Breast epithelium (tissue), 4 donors: ENCODE measurements at regions not wholly inside any gene's neighbourhood (a gene's known extent, or its start where the extent isn't known, plus 50 kb on each side); places are given as distances from the start of the nearest gene placed in this dataset.

Source experiments
- DNase-seq, 2 donors: peaks; one replicate each; pipeline ENCODE4 v3.0.0-alpha.2; 2019; ENCODE audit warnings: low spot score in 2 of 2
- H3K27ac ChIP-seq, 2 donors: fragments of 200-600 bp; sonication (generic) in 1 of 2; one replicate each; pipeline ENCODE4 v1.5.1; 2016 to 2019; ENCODE audit warnings: mild to moderate bottlenecking in 1 of 2
- H3K27me3 ChIP-seq, 2 donors: fragments of 200-600 bp; sonication (generic) in 1 of 2; one replicate each; pipeline versions ENCODE4 v1.5.1 to v1.6.0; 2017 to 2019; ENCODE audit warnings: control low read depth in 1 of 2, mild to moderate bottlenecking in 1 of 2
- H3K36me3 ChIP-seq: fragments of 200-600 bp; one replicate; pipeline ENCODE4 v1.5.1; 2019
- H3K4me1 ChIP-seq, 2 donors: fragments of 200-600 bp; sonication (generic); one replicate each; pipeline ENCODE4 v1.5.1; 2016 to 2019; ENCODE audit warnings: control low read depth in 1 of 2
- H3K4me3 ChIP-seq, 3 donors: fragments of 200-600 bp; sonication (generic); 1 replicate in 2 of 3; 2 replicates in 1 of 3; pipeline ENCODE4 v1.5.1; 2016 to 2019; ENCODE audit warnings: mild to moderate bottlenecking in 3 of 3, moderate library complexity in 2 of 3
- H3K9me3 ChIP-seq, 2 donors: fragments of 200-600 bp; sonication (generic) in 1 of 2; one replicate each; pipeline ENCODE4 v1.5.1; 2016 to 2019; ENCODE audit warnings: control low read depth in 1 of 2
- CTCF ChIP-seq, 3 donors: fragments of 450-650 bp; IDR thresholded peaks; one replicate each; pipeline ENCODE4 v1.5.1; 2016 to 2017; ENCODE audit warnings: antibody characterized with exemption in 3 of 3, mild to moderate bottlenecking in 3 of 3, moderate library complexity in 3 of 3
- POLR2A ChIP-seq: fragments of 450-650 bp; IDR thresholded peaks from one replicate; pipeline ENCODE4 v1.6.1; 2016; ENCODE audit warnings: antibody characterized with exemption, mild to moderate bottlenecking, moderate library complexity
- POLR2AphosphoS5 ChIP-seq, 3 donors: sonication (generic); formaldehyde crosslinking; IDR thresholded peaks; one replicate each; pipeline ENCODE4 v1.6.1; 2017; ENCODE audit warnings: antibody characterized with exemption in 3 of 3
- intact Hi-C: fragments of 100-400 bp; cut with DNase I; formaldehyde crosslinking; loops from one replicate; pipeline ENCODE4 v1.15.1; 2023; ENCODE audit warnings: low total_unique reads

GRCh38 chr6:105894556-105894955 lies 191.6 kb upstream of the PRDM1 start:
- Histone ChIP-seq H3K36me3 (no peaks in the 10 kb centered on the region), H3K4me1 (no peaks in the 10 kb centered on the region), H3K27me3 (no peaks in the 10 kb centered on the region), H3K9me3 (no peaks in the 10 kb centered on the region), H3K27ac (no peak overlapping the region), H3K4me3 (no peak overlapping the region)
- intact Hi-C loops, result no loop called here
- DNase-seq, result no peak
- TF ChIP-seq CTCF (IDR thresholded peaks at IDR 0.05) (no peak), POLR2AphosphoS5 (IDR thresholded peaks at IDR 0.05) (no peak), POLR2A (no peak)

GRCh38 chr6:105893741-105894140 lies 192.4 kb upstream of the PRDM1 start:
- H3K36me3 ChIP-seq, result no peaks in the 10 kb centered on the region
- no peaks in the 10 kb centered on the region for H3K27me3 ChIP-seq
- intact Hi-C loops, result no loop called here
- TF ChIP-seq POLR2AphosphoS5 (IDR thresholded peaks at IDR 0.05), result no peak
- no peak for TF ChIP-seq CTCF (IDR thresholded peaks at IDR 0.05)
- no peak for TF ChIP-seq POLR2A
- DNase-seq, result no peak
- H3K9me3 ChIP-seq, result no peaks in the 10 kb centered on the region
- no peak overlapping the region for H3K4me3 ChIP-seq
- H3K4me1 ChIP-seq, result no peaks in the 10 kb centered on the region
- H3K27ac ChIP-seq, result no peak overlapping the region

GRCh38 chr6:105892577-105893262 lies 193.4 kb upstream of the PRDM1 start:
- Histone ChIP-seq H3K27ac (no peak overlapping the region), H3K9me3 (no peaks in the 10 kb centered on the region), H3K4me1 (no peaks in the 10 kb centered on the region), H3K4me3 (no peak overlapping the region), H3K36me3 (no peaks in the 10 kb centered on the region), H3K27me3 (no peaks in the 10 kb centered on the region)
- DNase-seq, result no peak
- TF ChIP-seq POLR2AphosphoS5 (IDR thresholded peaks at IDR 0.05), result no peak
- TF ChIP-seq POLR2A, result no peak
- TF ChIP-seq CTCF (IDR thresholded peaks at IDR 0.05), result no peak
- intact Hi-C loops, result no loop called here

- TF ChIP-seq POLR2A (no peak), POLR2AphosphoS5 (IDR thresholded peaks at IDR 0.05) (no peak), CTCF (IDR thresholded peaks at IDR 0.05) (no peak)
- H3K4me3 ChIP-seq, result no peak overlapping the region
- DNase-seq, result no peak
- H3K4me1 ChIP-seq, result no peaks in the 10 kb centered on the region
- no peaks in the 10 kb centered on the region for H3K36me3 ChIP-seq
- H3K27ac ChIP-seq, result no peak overlapping the region
- intact Hi-C loops, result no loop called here
- H3K27me3 ChIP-seq, result no peaks in the 10 kb centered on the region
- no peaks in the 10 kb centered on the region for H3K9me3 ChIP-seq
These were observed 195.5 kb upstream of the PRDM1 start for GRCh38 chr6:105890521-105891244.

- Histone ChIP-seq H3K4me3 (no peak overlapping the region), H3K27me3 (no peaks in the 10 kb centered on the region), H3K27ac (no peak overlapping the region), H3K4me1 (no peaks in the 10 kb centered on the region), H3K36me3 (no peaks in the 10 kb centered on the region), H3K9me3 (no peaks in the 10 kb centered on the region)
- no peak for TF ChIP-seq POLR2AphosphoS5 (IDR thresholded peaks at IDR 0.05)
- TF ChIP-seq POLR2A, result no peak
- no peak for TF ChIP-seq CTCF (IDR thresholded peaks at IDR 0.05)
- intact Hi-C loops, result no loop called here
- DNase-seq, result no peak
These were observed 196.2 kb upstream of the PRDM1 start for GRCh38 chr6:105889902-105890301.
